ENCODE measurements at regions not wholly inside any gene's neighbourhood (a gene's known extent, or its start where the extent isn't known, plus 50 kb on each side); places are given as distances from the start of the nearest gene placed in this dataset.

DNA sequence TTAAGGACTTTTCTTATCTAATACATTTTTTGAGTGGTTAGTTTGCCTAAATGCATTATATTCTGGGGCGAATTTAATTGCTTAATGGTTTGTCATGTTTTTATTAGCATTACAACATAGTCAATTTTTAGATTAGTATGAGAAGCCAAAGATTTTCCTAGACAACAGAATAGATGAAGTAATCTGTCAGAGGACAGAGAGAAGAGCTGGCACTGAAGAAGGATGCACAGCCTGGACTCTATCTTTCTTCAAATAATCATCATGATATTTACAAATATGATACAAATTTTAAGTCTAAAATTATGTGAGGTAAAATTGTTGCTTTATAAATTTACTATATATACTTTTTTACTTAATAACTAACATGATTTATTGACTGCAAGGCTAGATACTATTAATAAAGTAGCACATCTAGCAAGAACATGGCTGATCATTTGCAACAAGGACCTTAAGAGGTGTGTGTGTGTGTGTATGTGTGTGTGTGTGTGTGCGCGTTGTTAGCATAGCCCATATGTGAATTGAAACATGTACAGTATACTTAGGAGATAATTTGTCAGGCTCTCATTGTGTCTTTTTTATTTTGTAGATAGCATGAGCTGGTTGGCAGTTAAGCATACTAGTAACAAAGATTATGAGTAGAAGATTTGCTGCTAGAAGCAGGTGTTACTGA lies 752.2 kb downstream of the DCDC2C start:
- H3K9me3 ChIP-seq (ENCODE audit: control insufficient read depth in 2 of 2, insufficient read depth in 1 of 2, low read length in 1 of 2): no peaks in the 10 kb centered on the region
- no peak for DNase-seq (ENCODE audit: low read depth in 6 of 9, low spot score in 9 of 9)
- H3K27me3 ChIP-seq (ENCODE audit: control insufficient read depth in 2 of 2, insufficient read depth in 1 of 2, low read length in 1 of 2): no peaks in the 10 kb centered on the region
- 94% methylated on average over 3 of the region's 3 CpGs for WGBS
- H3K36me3 ChIP-seq (ENCODE audit: control insufficient read depth in 2 of 2, insufficient read depth in 2 of 2, low read length in 1 of 2): no peaks in the 10 kb centered on the region
- no peaks in the 10 kb centered on the region for H3K4me1 ChIP-seq (ENCODE audit: control insufficient read depth in 2 of 2, insufficient read depth in 2 of 2, low read length in 2 of 2)
- no peak overlapping the region for H3K4me3 ChIP-seq (ENCODE audit: low read length in 2 of 2)
- no peak overlapping the region for H3K27ac ChIP-seq (ENCODE audit: low read depth in 1 of 2, low read length in 1 of 2)

DNA sequence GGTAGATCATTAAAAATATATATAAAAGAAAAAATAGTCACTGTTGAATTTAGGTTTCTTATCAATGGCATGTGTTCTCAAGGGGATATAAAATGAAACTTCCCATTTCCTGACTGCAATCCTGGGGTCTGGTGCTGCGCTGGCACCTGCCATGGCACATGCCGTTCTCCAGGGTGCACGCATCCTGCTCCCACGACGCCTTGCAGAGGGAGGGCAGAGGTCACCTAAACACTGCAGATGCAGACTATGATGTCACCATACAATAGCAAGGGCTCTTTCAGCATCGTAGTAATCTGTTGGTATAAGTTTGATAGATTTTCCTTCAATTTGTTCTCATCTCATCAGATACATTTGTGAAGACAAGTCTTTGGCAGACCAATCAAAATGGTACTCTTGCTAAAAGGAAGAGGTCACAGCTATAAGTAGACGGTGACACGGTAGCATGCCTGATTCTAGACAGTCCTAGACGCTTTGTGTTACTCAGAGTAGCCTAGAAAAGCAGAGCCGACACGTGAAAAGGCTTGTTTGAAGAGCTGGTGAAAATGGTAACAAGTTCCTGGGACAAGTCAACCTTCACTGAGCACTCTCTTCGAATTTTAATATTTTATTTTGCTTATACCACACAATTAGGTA lies 761.4 kb downstream of the DCDC2C start:
- no peak for DNase-seq (ENCODE audit: low read depth in 6 of 9, low spot score in 9 of 9)
- WGBS: 90% methylated on average over 12 of the region's 12 CpGs
- no peaks in the 10 kb centered on the region for H3K36me3 ChIP-seq (ENCODE audit: control insufficient read depth in 2 of 2, insufficient read depth in 2 of 2, low read length in 1 of 2)
- H3K4me1 ChIP-seq (ENCODE audit: control insufficient read depth in 2 of 2, insufficient read depth in 2 of 2, low read length in 2 of 2): no peaks in the 10 kb centered on the region
- no peaks in the 10 kb centered on the region for H3K27me3 ChIP-seq (ENCODE audit: control insufficient read depth in 2 of 2, insufficient read depth in 1 of 2, low read length in 1 of 2)
- no peak overlapping the region for H3K27ac ChIP-seq (ENCODE audit: low read depth in 1 of 2, low read length in 1 of 2)
- H3K4me3 ChIP-seq (ENCODE audit: low read length in 2 of 2): no peak overlapping the region
- no peaks in the 10 kb centered on the region for H3K9me3 ChIP-seq (ENCODE audit: control insufficient read depth in 2 of 2, insufficient read depth in 1 of 2, low read length in 1 of 2)

DNA sequence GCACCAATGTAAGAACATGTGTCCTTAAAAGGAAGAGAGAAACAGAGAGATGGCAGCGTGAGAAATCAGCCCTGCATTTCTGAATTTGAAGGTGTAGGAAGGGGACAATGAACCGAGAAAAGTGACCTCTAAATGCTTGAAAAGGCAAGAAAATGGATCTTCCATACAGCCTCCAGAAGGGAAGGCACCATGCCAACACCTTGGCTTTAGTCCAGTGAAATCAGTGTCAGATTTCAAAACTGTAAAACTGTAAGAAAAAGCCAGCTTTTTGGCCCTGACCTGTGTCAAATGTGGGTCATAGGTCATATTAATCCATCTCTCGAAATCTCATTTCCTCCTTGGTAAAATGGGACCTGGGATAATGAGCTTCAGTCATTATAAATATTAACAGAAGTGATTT lies 762.3 kb downstream of the DCDC2C start:
- H3K27ac ChIP-seq (ENCODE audit: low read depth in 1 of 2, low read length in 1 of 2): no peak overlapping the region
- no peaks in the 10 kb centered on the region for H3K36me3 ChIP-seq (ENCODE audit: control insufficient read depth in 2 of 2, insufficient read depth in 2 of 2, low read length in 1 of 2)
- no peaks in the 10 kb centered on the region for H3K4me1 ChIP-seq (ENCODE audit: control insufficient read depth in 2 of 2, insufficient read depth in 2 of 2, low read length in 2 of 2)
- H3K9me3 ChIP-seq (ENCODE audit: control insufficient read depth in 2 of 2, insufficient read depth in 1 of 2, low read length in 1 of 2): peaks cover 0 to 5% of the 10 kb centered on the region in 2 donors
- H3K4me3 ChIP-seq (ENCODE audit: low read length in 2 of 2): no peak overlapping the region
- H3K27me3 ChIP-seq (ENCODE audit: control insufficient read depth in 2 of 2, insufficient read depth in 1 of 2, low read length in 1 of 2): no peaks in the 10 kb centered on the region
- WGBS: 83% methylated on average over 3 of the region's 3 CpGs
- DNase-seq (ENCODE audit: low read depth in 6 of 9, low spot score in 9 of 9): no peak

DNA sequence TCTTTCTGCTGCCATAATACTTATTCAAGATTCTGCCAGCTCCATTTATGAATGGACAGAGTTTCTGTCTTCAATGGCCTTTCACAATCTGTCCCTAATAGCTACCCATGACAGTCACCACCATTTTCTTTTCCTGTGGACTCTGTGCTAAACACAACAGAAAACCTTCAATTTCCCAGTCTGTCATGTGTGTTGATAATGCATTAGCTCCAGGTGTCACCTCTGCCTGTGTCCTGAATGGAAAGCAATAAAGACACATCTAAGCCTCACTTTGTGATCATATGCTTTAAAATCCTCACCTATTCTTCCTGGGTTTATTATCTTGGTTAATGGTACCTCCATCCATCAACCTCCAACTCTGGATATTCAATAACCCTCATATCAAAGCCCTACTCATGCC lies 772.2 kb downstream of the DCDC2C start:
- Histone ChIP-seq H3K4me1 (ENCODE audit: control insufficient read depth in 2 of 2, insufficient read depth in 2 of 2, low read length in 2 of 2) (no peaks in the 10 kb centered on the region), H3K9me3 (ENCODE audit: control insufficient read depth in 2 of 2, insufficient read depth in 1 of 2, low read length in 1 of 2) (peaks cover 0 to 8% of the 10 kb centered on the region in 2 donors), H3K4me3 (ENCODE audit: low read length in 2 of 2) (no peak overlapping the region), H3K36me3 (ENCODE audit: control insufficient read depth in 2 of 2, insufficient read depth in 2 of 2, low read length in 1 of 2) (no peaks in the 10 kb centered on the region), H3K27me3 (ENCODE audit: control insufficient read depth in 2 of 2, insufficient read depth in 1 of 2, low read length in 1 of 2) (no peaks in the 10 kb centered on the region), H3K27ac (ENCODE audit: low read depth in 1 of 2, low read length in 1 of 2) (no peak overlapping the region)
- no peak for DNase-seq (ENCODE audit: low read depth in 6 of 9, low spot score in 9 of 9)

DNA sequence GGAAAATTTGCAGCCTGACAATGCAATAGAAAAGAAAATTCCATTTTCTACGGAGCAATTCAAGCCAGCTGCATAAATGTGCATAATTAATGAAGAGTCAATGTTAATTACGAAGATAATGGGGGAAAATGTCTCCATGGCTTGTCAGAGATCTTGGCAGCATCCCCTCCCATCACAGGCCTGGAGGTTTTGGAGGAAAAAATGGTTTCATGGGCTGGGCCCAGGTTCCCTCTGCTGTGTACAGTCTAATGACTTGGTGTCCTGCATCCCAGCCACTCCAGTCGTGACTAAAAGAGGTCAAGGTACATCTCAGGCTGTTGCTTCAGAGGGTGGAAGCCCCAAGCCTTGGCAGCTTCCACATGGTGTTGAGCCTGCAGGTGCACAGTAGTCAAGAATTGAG lies 779.7 kb downstream of the DCDC2C start:
- H3K36me3 ChIP-seq (ENCODE audit: control insufficient read depth in 2 of 2, insufficient read depth in 2 of 2, low read length in 1 of 2): no peaks in the 10 kb centered on the region
- 66% methylated on average over 3 of the region's 3 CpGs for WGBS
- H3K4me1 ChIP-seq (ENCODE audit: control insufficient read depth in 2 of 2, insufficient read depth in 2 of 2, low read length in 2 of 2): no peaks in the 10 kb centered on the region
- DNase-seq (ENCODE audit: low read depth in 6 of 9, low spot score in 9 of 9): no peak
- peaks cover 1 to 16% of the 10 kb centered on the region in 2 donors for H3K9me3 ChIP-seq (ENCODE audit: control insufficient read depth in 2 of 2, insufficient read depth in 1 of 2, low read length in 1 of 2)
- H3K27me3 ChIP-seq (ENCODE audit: control insufficient read depth in 2 of 2, insufficient read depth in 1 of 2, low read length in 1 of 2): no peaks in the 10 kb centered on the region
- H3K27ac ChIP-seq (ENCODE audit: low read depth in 1 of 2, low read length in 1 of 2): no peak overlapping the region
- no peak overlapping the region for H3K4me3 ChIP-seq (ENCODE audit: low read length in 2 of 2)

DNA sequence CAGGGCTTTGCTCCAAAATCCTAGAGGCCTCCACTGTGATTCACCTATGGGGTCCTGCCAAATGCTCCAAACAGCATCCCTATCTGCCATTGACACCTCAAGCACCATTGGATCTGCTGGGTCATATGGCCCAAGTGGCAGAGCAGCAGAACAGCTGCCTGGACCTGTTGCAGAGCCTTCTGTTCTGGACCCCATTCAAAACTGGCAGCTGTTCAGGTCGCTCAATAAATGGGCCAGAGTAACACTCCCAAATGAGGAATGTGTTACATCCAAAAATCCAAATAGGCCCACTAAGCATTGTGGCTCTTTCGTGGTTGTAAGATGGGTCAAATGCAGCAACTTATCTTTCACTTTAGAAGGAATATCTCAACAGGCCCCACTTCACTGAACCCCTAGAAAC lies 783.6 kb downstream of the DCDC2C start:
- no peaks in the 10 kb centered on the region for H3K27me3 ChIP-seq (ENCODE audit: control insufficient read depth in 2 of 2, insufficient read depth in 1 of 2, low read length in 1 of 2)
- no peaks in the 10 kb centered on the region for H3K4me1 ChIP-seq (ENCODE audit: control insufficient read depth in 2 of 2, insufficient read depth in 2 of 2, low read length in 2 of 2)
- H3K4me3 ChIP-seq (ENCODE audit: low read length in 2 of 2): no peak overlapping the region
- peaks cover 1 to 13% of the 10 kb centered on the region in 2 donors for H3K9me3 ChIP-seq (ENCODE audit: control insufficient read depth in 2 of 2, insufficient read depth in 1 of 2, low read length in 1 of 2)
- no peaks in the 10 kb centered on the region for H3K36me3 ChIP-seq (ENCODE audit: control insufficient read depth in 2 of 2, insufficient read depth in 2 of 2, low read length in 1 of 2)
- no peak overlapping the region for H3K27ac ChIP-seq (ENCODE audit: low read depth in 1 of 2, low read length in 1 of 2)
- 73% methylated on average over 2 of the region's 2 CpGs for WGBS
- no peak for DNase-seq (ENCODE audit: low read depth in 6 of 9, low spot score in 9 of 9)

DNA sequence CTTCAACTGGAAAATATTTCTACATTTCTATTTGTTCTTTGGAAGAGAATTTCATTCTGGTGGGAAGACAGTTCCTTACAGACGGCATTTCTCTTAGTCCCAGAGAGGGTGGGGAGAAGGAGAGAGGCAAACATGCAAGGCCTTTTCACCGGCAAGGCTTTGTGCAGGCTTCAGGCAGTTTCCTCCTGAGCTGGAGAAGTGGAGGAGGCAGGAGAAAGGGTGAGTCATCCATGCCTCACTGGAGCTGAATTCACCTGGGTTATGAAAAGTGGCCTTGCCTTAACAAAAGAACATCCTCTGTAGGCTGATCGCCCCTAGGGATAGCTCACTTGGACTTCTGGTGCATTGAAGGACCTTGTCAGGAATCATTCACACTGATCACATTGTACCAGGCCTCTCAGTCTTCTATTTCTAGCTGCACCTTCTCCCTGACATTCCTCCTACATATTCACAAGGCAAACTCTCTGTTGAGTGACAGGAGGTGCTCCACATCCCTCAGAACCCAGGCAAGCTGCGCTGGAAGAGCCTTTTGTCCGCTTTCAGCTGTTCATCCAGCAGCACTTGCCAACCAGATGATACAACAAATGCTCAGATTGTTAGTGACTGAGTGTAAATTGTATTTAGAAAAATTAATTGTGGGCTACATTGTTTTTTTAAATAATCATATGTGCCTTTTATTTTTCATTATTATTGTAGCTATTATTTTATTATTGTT lies 796.1 kb downstream of the DCDC2C start:
- no peaks in the 10 kb centered on the region for H3K9me3 ChIP-seq (ENCODE audit: control insufficient read depth in 2 of 2, insufficient read depth in 1 of 2, low read length in 1 of 2)
- no peak overlapping the region for H3K4me3 ChIP-seq (ENCODE audit: low read length in 2 of 2)
- no peaks in the 10 kb centered on the region for H3K4me1 ChIP-seq (ENCODE audit: control insufficient read depth in 2 of 2, insufficient read depth in 2 of 2, low read length in 2 of 2)
- no peaks in the 10 kb centered on the region for H3K27me3 ChIP-seq (ENCODE audit: control insufficient read depth in 2 of 2, insufficient read depth in 1 of 2, low read length in 1 of 2)
- WGBS: 91% methylated on average over 5 of the region's 5 CpGs
- no peak overlapping the region for H3K27ac ChIP-seq (ENCODE audit: low read depth in 1 of 2, low read length in 1 of 2)
- no peak for DNase-seq (ENCODE audit: low read depth in 6 of 9, low spot score in 9 of 9)
- no peaks in the 10 kb centered on the region for H3K36me3 ChIP-seq (ENCODE audit: control insufficient read depth in 2 of 2, insufficient read depth in 2 of 2, low read length in 1 of 2)

DNA sequence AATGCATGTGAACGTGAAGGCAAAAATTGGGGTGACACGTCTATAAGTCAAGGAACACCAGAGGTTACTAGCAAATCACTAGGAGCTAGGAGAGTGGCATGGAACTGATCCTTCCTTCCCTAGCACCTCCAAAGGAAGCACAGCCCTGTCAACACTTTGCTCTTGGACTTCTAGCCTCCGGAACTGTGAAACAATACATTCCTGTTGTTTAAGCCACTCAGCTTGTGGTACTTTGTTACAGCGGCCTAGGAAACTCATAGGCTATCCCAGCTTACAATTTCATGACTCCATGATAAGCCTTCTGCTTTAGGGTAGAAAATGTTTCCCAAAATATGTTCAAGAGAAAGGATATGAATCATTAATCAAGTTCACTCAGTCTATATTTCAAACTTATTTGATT lies 798.1 kb downstream of the DCDC2C start:
- no peak for DNase-seq (ENCODE audit: low read depth in 6 of 9, low spot score in 9 of 9)
- Histone ChIP-seq H3K9me3 (ENCODE audit: control insufficient read depth in 2 of 2, insufficient read depth in 1 of 2, low read length in 1 of 2) (no peaks in the 10 kb centered on the region), H3K27me3 (ENCODE audit: control insufficient read depth in 2 of 2, insufficient read depth in 1 of 2, low read length in 1 of 2) (no peaks in the 10 kb centered on the region), H3K27ac (ENCODE audit: low read depth in 1 of 2, low read length in 1 of 2) (no peak overlapping the region), H3K36me3 (ENCODE audit: control insufficient read depth in 2 of 2, insufficient read depth in 2 of 2, low read length in 1 of 2) (no peaks in the 10 kb centered on the region), H3K4me3 (ENCODE audit: low read length in 2 of 2) (no peak overlapping the region), H3K4me1 (ENCODE audit: control insufficient read depth in 2 of 2, insufficient read depth in 2 of 2, low read length in 2 of 2) (no peaks in the 10 kb centered on the region)
- WGBS: 91% methylated on average over 4 of the region's 4 CpGs

DNA sequence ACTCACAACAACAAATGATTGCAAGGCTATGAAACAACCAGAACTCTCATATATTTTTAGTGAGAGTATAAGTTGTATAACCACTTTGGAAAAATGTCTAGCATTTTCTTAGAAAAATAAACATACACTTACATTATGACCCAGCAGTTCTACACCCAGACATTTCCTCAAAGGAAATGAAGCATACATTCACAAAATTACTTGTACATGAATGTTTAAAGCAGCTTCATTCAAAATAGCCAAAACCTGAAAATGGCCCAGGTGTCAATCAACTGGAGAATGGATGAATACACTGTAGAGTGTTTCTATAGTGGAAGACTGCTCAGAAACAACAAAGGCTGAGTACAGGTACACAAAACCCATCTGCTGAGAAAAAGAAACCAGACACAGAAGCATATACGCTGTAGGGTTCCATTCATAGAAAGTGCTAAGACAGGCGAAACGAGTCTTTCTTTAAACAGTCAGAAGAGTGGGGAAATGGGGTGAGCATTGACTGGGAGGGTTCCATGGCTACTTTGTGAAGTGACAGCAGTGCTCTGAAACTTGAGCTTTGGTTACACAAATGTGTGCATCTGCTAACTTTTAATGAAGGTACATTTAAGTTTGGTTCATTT lies 799.0 kb downstream of the DCDC2C start:
- 96% methylated on average over 3 of the region's 3 CpGs for WGBS
- no peaks in the 10 kb centered on the region for H3K27me3 ChIP-seq (ENCODE audit: control insufficient read depth in 2 of 2, insufficient read depth in 1 of 2, low read length in 1 of 2)
- no peak overlapping the region for H3K27ac ChIP-seq (ENCODE audit: low read depth in 1 of 2, low read length in 1 of 2)

More for the DNA sequence above, 799.0 kb downstream of the DCDC2C start:
- H3K9me3 ChIP-seq (ENCODE audit: control insufficient read depth in 2 of 2, insufficient read depth in 1 of 2, low read length in 1 of 2): no peaks in the 10 kb centered on the region
- no peaks in the 10 kb centered on the region for H3K36me3 ChIP-seq (ENCODE audit: control insufficient read depth in 2 of 2, insufficient read depth in 2 of 2, low read length in 1 of 2)
- no peaks in the 10 kb centered on the region for H3K4me1 ChIP-seq (ENCODE audit: control insufficient read depth in 2 of 2, insufficient read depth in 2 of 2, low read length in 2 of 2)
- no peak for DNase-seq (ENCODE audit: low read depth in 6 of 9, low spot score in 9 of 9)
- no peak overlapping the region for H3K4me3 ChIP-seq (ENCODE audit: low read length in 2 of 2)
